K562 (cell line): ENCODE measurements at regions not wholly inside any gene's neighbourhood (a gene's known extent, or its start where the extent isn't known, plus 50 kb on each side); places are given as distances from the start of the nearest gene placed in this dataset.
"Not testable (repeated sequence)": the region's sequence is repeated elsewhere in the genome, so short reads cannot be mapped to it uniquely, and the experiment has no call there.

Experiments used
- ATAC-seq: fragments of 200-7000 bp; cut with Tn5 transposase; 3 replicates; pipeline ENCODE4 v1.9.1; 2020; ENCODE audit warnings: moderate library complexity
- BruUV-seq: library from RNA; stranded (reverse); fragments of 400-500 nt; replicated peaks from 2 replicates; lab custom pipeline; 2021; lab: Mats Ljungman, UMichigan
- CTCF ChIA-PET: fragments of 300-600 bp; formaldehyde crosslinking; extraction: SDS; loops from one replicate; lab custom pipeline; 2021; ENCODE audit warnings: low intra/inter-chr PET ratio; lab: Yijun Ruan, JAX
- POLR2A ChIA-PET: fragments of 300-600, 350-650 bp; sonication (Branson Sonifier 250); formaldehyde crosslinking; extraction: SDS; loops from one replicate; lab custom pipeline; 2021; ENCODE audit warnings: antibody characterized with exemption, inconsistent platforms; lab: Yijun Ruan, JAX
- DNase-seq, 4 experiments: peaks; one replicate each; pipeline versions ENCODE4 v3.0.0 to v3.0.0-alpha.2; 2011 to 2018; ENCODE audit warnings: low spot score in 3 of 4, mixed read lengths in 3 of 4; ENCODE audit errors: extremely low read depth in 1 of 4
- FAIRE-seq: peaks from 2 replicates; lab custom pipeline; 2011; peaks lifted over from hg19 to GRCh38; lab: Jason Lieb, UNC
- H2AFZ ChIP-seq: 2 replicates; pipeline ENCODE4 v1.6.0; 2011; ENCODE audit warnings: low read depth, low read length, control low read depth, inconsistent platforms
- H3K27ac ChIP-seq: fragments of 200-600 bp; 3 replicates; pipeline ENCODE4 v1.8.0; 2011; ENCODE audit warnings: low read depth, mild to moderate bottlenecking, control low read depth, inconsistent platforms, low read length, moderate library complexity, mixed read lengths; ENCODE audit errors: extremely low read depth
- H3K27me3 ChIP-seq, 2 experiments: fragments of 300-600 bp in 1 of 2; 2 replicates in 1 of 2; 3 replicates in 1 of 2; pipeline versions ENCODE4 v1.6.0 to v1.8.0; 2011; ENCODE audit warnings: inconsistent platforms in 2 of 2, low read length in 2 of 2, mild to moderate bottlenecking in 1 of 2, mixed read lengths in 1 of 2, moderate library complexity in 1 of 2; ENCODE audit not compliant: control insufficient read depth in 2 of 2, insufficient read depth in 2 of 2
- H3K36me3 ChIP-seq: fragments of 300-600 bp; 3 replicates; pipeline ENCODE4 v1.8.0; 2011; ENCODE audit warnings: mild to moderate bottlenecking, low read length, inconsistent platforms; ENCODE audit not compliant: control insufficient read depth, insufficient read depth
- H3K4me1 ChIP-seq, 2 experiments: fragments of 200-600 bp in 1 of 2; replicated peaks in 1 of 2; 2 replicates in 1 of 2; 3 replicates in 1 of 2; pipeline versions ENCODE4 v1.5.1 to v1.8.0; 2011; ENCODE audit warnings: inconsistent platforms in 2 of 2, low read length in 2 of 2, mild to moderate bottlenecking in 1 of 2, mixed read lengths in 1 of 2, moderate library complexity in 1 of 2; ENCODE audit not compliant: control insufficient read depth in 2 of 2, insufficient read depth in 2 of 2
- H3K4me2 ChIP-seq: 2 replicates; pipeline ENCODE4 v1.6.1; 2011; ENCODE audit warnings: low read length, control low read depth, inconsistent platforms, mixed read lengths; ENCODE audit not compliant: insufficient read depth
- H3K4me3 ChIP-seq: fragments of 200-600 bp; sonication (generic), shearing (Covaris generic); 2 replicates; pipeline ENCODE4 v1.5.1; 2016; ENCODE audit warnings: control low read depth, inconsistent platforms
- H3K79me2 ChIP-seq: fragments of 200-600 bp; 3 replicates; pipeline ENCODE4 v1.8.0; 2011; ENCODE audit warnings: low read length, inconsistent platforms; ENCODE audit not compliant: control insufficient read depth, insufficient read depth
- H3K9ac ChIP-seq, 2 experiments: 2 replicates each; pipeline versions ENCODE4 v1.6.0 to v1.6.1; 2011; ENCODE audit warnings: low read depth in 2 of 2, low read length in 2 of 2, control low read depth in 1 of 2, inconsistent platforms in 1 of 2, mild to moderate bottlenecking in 1 of 2, mixed read lengths in 1 of 2; ENCODE audit not compliant: insufficient read depth in 1 of 2
- H3K9me1 ChIP-seq: one replicate; pipeline ENCODE4 v1.6.0; 2011; ENCODE audit warnings: inconsistent platforms, mild to moderate bottlenecking, low read length, moderate library complexity; ENCODE audit not compliant: control insufficient read depth, insufficient read depth
- H3K9me3 ChIP-seq: replicated peaks from 2 replicates; pipeline ENCODE4 v1.5.1; 2011; ENCODE audit warnings: low read depth, low read length, inconsistent platforms; ENCODE audit not compliant: control insufficient read depth, insufficient read depth
- H4K20me1 ChIP-seq: replicated peaks from 2 replicates; pipeline ENCODE4 v1.6.1; 2011; ENCODE audit warnings: low read length, inconsistent platforms, mixed read lengths; ENCODE audit not compliant: control insufficient read depth, insufficient read depth
- ARNT ChIP-seq, 2 experiments: fragments of 450-650 bp; IDR thresholded peaks; 2 replicates each; pipeline ENCODE4 v1.6.1; 2016; ENCODE audit warnings: mild to moderate bottlenecking in 1 of 2
- BRD4 ChIP-seq: fragments of 200-600 bp; sonication (generic); IDR thresholded peaks from 2 replicates; pipeline ENCODE4 v1.6.1; 2017; ENCODE audit warnings: inconsistent platforms
- EP300 ChIP-seq: IDR thresholded peaks from 2 replicates; pipeline ENCODE4 v1.6.1; 2012; ENCODE audit warnings: low read length, improper control_type of control experiment
- HCFC1 ChIP-seq: IDR thresholded peaks from 2 replicates; pipeline ENCODE4 v1.6.1; 2012; ENCODE audit warnings: low read depth, low read length, improper control_type of control experiment
- MTA1 ChIP-seq: fragments of 450-650 bp; IDR thresholded peaks from 2 replicates; pipeline ENCODE4 v1.6.1; 2017; ENCODE audit warnings: borderline replicate concordance
- SRSF3 ChIP-seq: fragments of 200-400 bp; formaldehyde crosslinking; IDR thresholded peaks from 2 replicates; pipeline ENCODE4 v1.6.1; 2016; ENCODE audit warnings: mild to moderate bottlenecking, low read length, moderate library complexity; ENCODE audit not compliant: insufficient read depth
- WGBS: fragments of 100-300 bp; shearing (Covaris generic); methylation state at CpG from one replicate; pipeline ENCODE4 v1.1.6; 2016; ENCODE audit warnings: low coverage, mixed read lengths; ENCODE audit not compliant: insufficient coverage; ENCODE audit errors: missing lambda C conversion rate; 5-methylcytosine and 5-hydroxymethylcytosine counted together
- in situ Hi-C: fragments of 300-500 bp; cut with MboI; formaldehyde crosslinking; loops from 4 replicates; pipeline ENCODE4 v1.15.0; 2018; ENCODE audit warnings: inconsistent platforms, mixed read lengths
- intact Hi-C: fragments of 100-400 bp; cut with micrococcal nuclease; formaldehyde crosslinking; loops from 2 replicates; pipeline ENCODE4 v1.14.2; 2022
- TF ChIP-seq, protein P1 (sequence below), 3 experiments: fragments of 200-800 bp in 1 of 3; fragments of 250-450 bp in 1 of 3; fragments of 450-650 bp in 1 of 3; sonication (Bioruptor Pico) in 1 of 3; sonication (Bioruptor generic) in 1 of 3; formaldehyde crosslinking in 1 of 3; IDR thresholded peaks; 2 replicates each; pipeline versions ENCODE4 v1.6.1 to v1.8.0; 2016 to 2022; ENCODE audit warnings: mild to moderate bottlenecking in 2 of 3, missing genetic modification characterization in 2 of 3, missing compliant biosample characterization in 1 of 3, moderate library complexity in 1 of 3
- TF ChIP-seq, protein P2 (sequence below): sonication (generic); formaldehyde crosslinking; IDR thresholded peaks from 2 replicates; pipeline ENCODE4 v1.8.0; 2022; ENCODE audit warnings: mild to moderate bottlenecking, low read depth, missing genetic modification reagents

DNA sequence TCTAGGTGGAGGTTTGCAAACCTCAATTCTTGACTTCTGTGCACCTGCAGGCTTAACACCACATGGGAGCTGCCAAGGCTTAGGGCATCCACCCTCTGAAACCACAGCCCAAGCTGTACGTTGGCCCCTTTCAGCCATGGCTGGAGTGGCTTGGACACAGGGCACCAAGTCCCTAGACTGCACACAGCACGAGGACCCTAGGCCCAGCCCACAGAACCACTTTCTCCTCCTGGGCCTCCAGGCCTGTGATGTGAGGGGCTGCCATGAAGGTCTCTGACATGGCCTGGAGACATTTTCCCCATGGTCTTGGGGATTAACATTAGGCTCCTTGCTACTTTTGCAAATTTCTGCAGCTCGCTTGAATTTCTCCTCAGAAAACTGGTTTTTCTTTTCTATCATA lies 947.9 kb downstream of the TTLL7 start:
- POLR2A ChIA-PET, DNase-seq, H4K20me1 ChIP-seq, H3K4me1 ChIP-seq, ATAC-seq, H2AFZ ChIP-seq, H3K4me3 ChIP-seq, H3K36me3 ChIP-seq, H3K9me3 ChIP-seq, H3K9ac ChIP-seq, intact Hi-C loops, H3K79me2 ChIP-seq, H3K27ac ChIP-seq, in situ Hi-C loops, CTCF ChIA-PET, FAIRE-seq, BruUV-seq, H3K4me2 ChIP-seq, H3K27me3 ChIP-seq, H3K9me1 ChIP-seq: not testable (repeated sequence)
- WGBS: 0% methylated on average over 3 of the region's 3 CpGs

DNA sequence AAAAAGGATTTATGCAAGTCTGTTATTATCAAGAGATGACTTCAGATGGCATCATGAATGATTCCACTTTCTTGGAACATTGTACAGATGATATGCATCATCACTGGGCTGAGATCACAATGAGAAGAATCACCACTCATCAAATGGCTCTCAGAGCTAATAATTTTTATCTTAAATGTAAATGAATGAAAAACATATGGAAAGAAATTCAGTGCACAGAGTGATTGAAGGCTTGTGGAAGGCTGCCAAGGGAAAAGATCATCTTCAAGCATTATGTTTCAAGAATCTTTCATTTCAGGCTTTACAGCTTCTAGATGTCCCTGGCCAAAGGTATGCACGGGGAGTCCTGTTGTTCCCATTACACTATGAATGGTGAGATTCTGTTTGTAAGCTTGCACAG lies 955.7 kb downstream of the TTLL7 start:
- ChIA-PET POLR2A (no interaction called here), CTCF (no interaction called here)
- Histone ChIP-seq H3K79me2 (no peaks in the 10 kb centered on the region), H3K9ac (no peak overlapping the region), H3K4me1 (no peaks in the 10 kb centered on the region), H3K36me3 (no peaks in the 10 kb centered on the region), H4K20me1 (no peaks in the 10 kb centered on the region), H3K27ac (no peak overlapping the region), H3K9me3 (no peaks in the 10 kb centered on the region), H3K4me3 (no peak overlapping the region), H3K4me2 (no peak overlapping the region), H3K9me1 (no peaks in the 10 kb centered on the region), H2AFZ (no peak overlapping the region), H3K27me3 (no peaks in the 10 kb centered on the region)
- no peak for FAIRE-seq
- ATAC-seq: no peak
- BruUV-seq: no TSS peak
- intact Hi-C loops (no loop called here), in situ Hi-C loops (no loop called here)
- WGBS: 0% methylated on average over 1 of the region's 1 CpG
- no peak for DNase-seq
- no peak for TF ChIP-seq BRD4
- TF ChIP-seq HCFC1: no peak
- no peak for TF ChIP-seq EP300
- TF ChIP-seq MTA1: no peak
- TF ChIP-seq, protein P1, sequence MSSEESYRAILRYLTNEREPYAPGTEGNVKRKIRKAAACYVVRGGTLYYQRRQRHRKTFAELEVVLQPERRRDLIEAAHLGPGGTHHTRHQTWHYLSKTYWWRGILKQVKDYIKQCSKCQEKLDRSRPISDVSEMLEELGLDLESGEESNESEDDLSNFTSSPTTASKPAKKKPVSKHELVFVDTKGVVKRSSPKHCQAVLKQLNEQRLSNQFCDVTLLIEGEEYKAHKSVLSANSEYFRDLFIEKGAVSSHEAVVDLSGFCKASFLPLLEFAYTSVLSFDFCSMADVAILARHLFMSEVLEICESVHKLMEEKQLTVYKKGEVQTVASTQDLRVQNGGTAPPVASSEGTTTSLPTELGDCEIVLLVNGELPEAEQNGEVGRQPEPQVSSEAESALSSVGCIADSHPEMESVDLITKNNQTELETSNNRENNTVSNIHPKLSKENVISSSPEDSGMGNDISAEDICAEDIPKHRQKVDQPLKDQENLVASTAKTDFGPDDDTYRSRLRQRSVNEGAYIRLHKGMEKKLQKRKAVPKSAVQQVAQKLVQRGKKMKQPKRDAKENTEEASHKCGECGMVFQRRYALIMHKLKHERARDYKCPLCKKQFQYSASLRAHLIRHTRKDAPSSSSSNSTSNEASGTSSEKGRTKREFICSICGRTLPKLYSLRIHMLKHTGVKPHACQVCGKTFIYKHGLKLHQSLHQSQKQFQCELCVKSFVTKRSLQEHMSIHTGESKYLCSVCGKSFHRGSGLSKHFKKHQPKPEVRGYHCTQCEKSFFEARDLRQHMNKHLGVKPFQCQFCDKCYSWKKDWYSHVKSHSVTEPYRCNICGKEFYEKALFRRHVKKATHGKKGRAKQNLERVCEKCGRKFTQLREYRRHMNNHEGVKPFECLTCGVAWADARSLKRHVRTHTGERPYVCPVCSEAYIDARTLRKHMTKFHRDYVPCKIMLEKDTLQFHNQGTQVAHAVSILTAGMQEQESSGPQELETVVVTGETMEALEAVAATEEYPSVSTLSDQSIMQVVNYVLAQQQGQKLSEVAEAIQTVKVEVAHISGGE (CRISPR knock-in tag; IDR thresholded peaks at IDR 0.05): no peak
- no peak for TF ChIP-seq SRSF3
- TF ChIP-seq, protein P2, sequence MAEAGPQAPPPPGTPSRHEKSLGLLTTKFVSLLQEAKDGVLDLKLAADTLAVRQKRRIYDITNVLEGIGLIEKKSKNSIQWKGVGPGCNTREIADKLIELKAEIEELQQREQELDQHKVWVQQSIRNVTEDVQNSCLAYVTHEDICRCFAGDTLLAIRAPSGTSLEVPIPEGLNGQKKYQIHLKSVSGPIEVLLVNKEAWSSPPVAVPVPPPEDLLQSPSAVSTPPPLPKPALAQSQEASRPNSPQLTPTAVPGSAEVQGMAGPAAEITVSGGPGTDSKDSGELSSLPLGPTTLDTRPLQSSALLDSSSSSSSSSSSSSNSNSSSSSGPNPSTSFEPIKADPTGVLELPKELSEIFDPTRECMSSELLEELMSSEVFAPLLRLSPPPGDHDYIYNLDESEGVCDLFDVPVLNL: no peak
- no peak for TF ChIP-seq ARNT (IDR thresholded peaks at IDR 0.05)
